ENCODE measurements at regions not wholly inside any gene's neighbourhood (a gene's known extent, or its start where the extent isn't known, plus 50 kb on each side); places are given as distances from the start of the nearest gene placed in this dataset.

GRCh38 chr1:101112051-101112780, 86.6 kb upstream of the DPH5 start:
- Mint-ChIP-seq H3K36me3 (ENCODE audit: low read depth) (peaks cover 24% of the 10 kb centered on the region), H3K4me1 (peaks cover 53% of the 10 kb centered on the region), H3K9me3 (peaks cover 26% of the 10 kb centered on the region), H3K4me3 (peak overlapping the region; percentile 58), H3K27ac (peak overlapping the region; percentile 91), H3K27me3 (no peaks in the 10 kb centered on the region)
- peak; percentile 90 for DNase-seq
- intact Hi-C loops (cut with micrococcal nuclease) = loop anchor here (1.0 to 2.0 kb wide), 3 partner anchors 9 to 31 kb away; no protein-coding TSS in a partner anchor

GRCh38 chr1:101111461-101111860, 85.9 kb upstream of the DPH5 start:
- H3K9me3 Mint-ChIP-seq = peaks cover 26% of the 10 kb centered on the region
- peaks cover 56% of the 10 kb centered on the region for H3K4me1 Mint-ChIP-seq
- peaks cover 24% of the 10 kb centered on the region for H3K36me3 Mint-ChIP-seq (ENCODE audit: low read depth)
- peak overlapping the region; percentile 58 for H3K4me3 Mint-ChIP-seq
- H3K27ac Mint-ChIP-seq = peak overlapping the region; percentile 91
- intact Hi-C loops (cut with micrococcal nuclease) = loop anchor here (2.0 kb wide), 1 partner anchor 17 kb away; no protein-coding TSS in a partner anchor
- DNase-seq = no peak
- no peaks in the 10 kb centered on the region for H3K27me3 Mint-ChIP-seq

GRCh38 chr1:101109791-101110190, 84.2 kb upstream of the DPH5 start:
- intact Hi-C loops (cut with micrococcal nuclease) = loop anchor here (2.0 kb wide), 1 partner anchor 19 kb away; no protein-coding TSS in a partner anchor
- H3K27ac Mint-ChIP-seq = no peak overlapping the region

GRCh38 chr1:101108111-101108500, 82.5 kb upstream of the DPH5 start:
- no peak overlapping the region for H3K27ac Mint-ChIP-seq

More at GRCh38 chr1:101109791-101110190, 84.2 kb upstream of the DPH5 start:
- no peak for DNase-seq
- Mint-ChIP-seq H3K4me1 (peaks cover 48% of the 10 kb centered on the region), H3K4me3 (no peak overlapping the region), H3K36me3 (ENCODE audit: low read depth) (peaks cover 25% of the 10 kb centered on the region), H3K9me3 (peaks cover 26% of the 10 kb centered on the region), H3K27me3 (no peaks in the 10 kb centered on the region)

GRCh38 chr1:101107496-101108110, 82.0 kb upstream of the DPH5 start:
- no peak for DNase-seq
- Mint-ChIP-seq H3K27ac (no peak overlapping the region), H3K4me3 (no peak overlapping the region), H3K27me3 (no peaks in the 10 kb centered on the region), H3K4me1 (peaks cover 39% of the 10 kb centered on the region), H3K36me3 (ENCODE audit: low read depth) (peaks cover 14% of the 10 kb centered on the region), H3K9me3 (peaks cover 17% of the 10 kb centered on the region)
- intact Hi-C loops (cut with micrococcal nuclease) = no loop called here

More at GRCh38 chr1:101108111-101108500, 82.5 kb upstream of the DPH5 start:
- peaks cover 18% of the 10 kb centered on the region for H3K9me3 Mint-ChIP-seq
- peaks cover 16% of the 10 kb centered on the region for H3K36me3 Mint-ChIP-seq (ENCODE audit: low read depth)
- intact Hi-C loops (cut with micrococcal nuclease) = no loop called here
- peaks cover 41% of the 10 kb centered on the region for H3K4me1 Mint-ChIP-seq
- DNase-seq = no peak
- H3K27me3 Mint-ChIP-seq = no peaks in the 10 kb centered on the region
- no peak overlapping the region for H3K4me3 Mint-ChIP-seq

GRCh38 chr1:101105877-101106276, 80.3 kb upstream of the DPH5 start:
- no peaks in the 10 kb centered on the region for H3K27me3 Mint-ChIP-seq
- intact Hi-C loops (cut with micrococcal nuclease) = no loop called here
- DNase-seq = no peak
- peaks cover 14% of the 10 kb centered on the region for H3K36me3 Mint-ChIP-seq (ENCODE audit: low read depth)
- no peak overlapping the region for H3K27ac Mint-ChIP-seq
- peaks cover 17% of the 10 kb centered on the region for H3K9me3 Mint-ChIP-seq
- no peak overlapping the region for H3K4me3 Mint-ChIP-seq
- peaks cover 27% of the 10 kb centered on the region for H3K4me1 Mint-ChIP-seq

- Mint-ChIP-seq H3K9me3 (peaks cover 4% of the 10 kb centered on the region), H3K27ac (no peak overlapping the region), H3K4me3 (no peak overlapping the region), H3K27me3 (no peaks in the 10 kb centered on the region), H3K4me1 (peaks cover 7% of the 10 kb centered on the region), H3K36me3 (ENCODE audit: low read depth) (peaks cover 5% of the 10 kb centered on the region)
- DNase-seq = no peak
- intact Hi-C loops (cut with micrococcal nuclease) = no loop called here
These were observed 77.0 kb upstream of the DPH5 start for GRCh38 chr1:101102426-101103156.

- H3K4me3 Mint-ChIP-seq = no peak overlapping the region
- H3K9me3 Mint-ChIP-seq = peaks cover 14% of the 10 kb centered on the region
- H3K4me1 Mint-ChIP-seq = peaks cover 4% of the 10 kb centered on the region
- no peak overlapping the region for H3K27ac Mint-ChIP-seq
- H3K27me3 Mint-ChIP-seq = no peaks in the 10 kb centered on the region
- intact Hi-C loops (cut with micrococcal nuclease) = no loop called here
- H3K36me3 Mint-ChIP-seq (ENCODE audit: low read depth) = peaks cover 7% of the 10 kb centered on the region
- no peak for DNase-seq
These were observed 75.8 kb upstream of the DPH5 start for GRCh38 chr1:101101360-101101759.

- intact Hi-C loops (cut with micrococcal nuclease) = no loop called here
- peaks cover 4% of the 10 kb centered on the region for H3K4me1 Mint-ChIP-seq
- peaks cover 16% of the 10 kb centered on the region for H3K9me3 Mint-ChIP-seq
- H3K36me3 Mint-ChIP-seq (ENCODE audit: low read depth) = peaks cover 5% of the 10 kb centered on the region
- H3K27me3 Mint-ChIP-seq = no peaks in the 10 kb centered on the region
- no peak overlapping the region for H3K4me3 Mint-ChIP-seq
- no peak overlapping the region for H3K27ac Mint-ChIP-seq
- DNase-seq = no peak
These were observed 75.1 kb upstream of the DPH5 start for GRCh38 chr1:101100674-101101073.

GRCh38 chr1:101098907-101099306, 73.3 kb upstream of the DPH5 start:
- intact Hi-C loops (cut with micrococcal nuclease) = no loop called here
- no peak overlapping the region for H3K4me3 Mint-ChIP-seq
- no peak for DNase-seq
- no peak overlapping the region for H3K27ac Mint-ChIP-seq
- H3K36me3 Mint-ChIP-seq (ENCODE audit: low read depth) = peaks cover 5% of the 10 kb centered on the region
- no peaks in the 10 kb centered on the region for H3K27me3 Mint-ChIP-seq
- H3K9me3 Mint-ChIP-seq = peaks cover 21% of the 10 kb centered on the region
- H3K4me1 Mint-ChIP-seq = peaks cover 4% of the 10 kb centered on the region

- peaks cover 21% of the 10 kb centered on the region for H3K9me3 Mint-ChIP-seq
- H3K36me3 Mint-ChIP-seq (ENCODE audit: low read depth) = peaks cover 5% of the 10 kb centered on the region
- no peak overlapping the region for H3K27ac Mint-ChIP-seq
- no peak overlapping the region for H3K4me3 Mint-ChIP-seq
- no peak for DNase-seq
- intact Hi-C loops (cut with micrococcal nuclease) = no loop called here
- peaks cover 4% of the 10 kb centered on the region for H3K4me1 Mint-ChIP-seq
- no peaks in the 10 kb centered on the region for H3K27me3 Mint-ChIP-seq
These were observed 72.7 kb upstream of the DPH5 start for GRCh38 chr1:101098327-101098726.

GRCh38 chr1:101089613-101090338, 64.2 kb upstream of the DPH5 start:
- no peak overlapping the region for H3K4me3 Mint-ChIP-seq
- intact Hi-C loops (cut with micrococcal nuclease) = loop anchor here (10.0 kb wide), 1 partner anchor 285 kb away; no protein-coding TSS in a partner anchor
- H3K27ac Mint-ChIP-seq = no peak overlapping the region
- H3K27me3 Mint-ChIP-seq = no peaks in the 10 kb centered on the region
- H3K4me1 Mint-ChIP-seq = peaks cover 23% of the 10 kb centered on the region
- H3K9me3 Mint-ChIP-seq = peaks cover 14% of the 10 kb centered on the region
- no peak for DNase-seq
- H3K36me3 Mint-ChIP-seq (ENCODE audit: low read depth) = peaks cover 21% of the 10 kb centered on the region

GRCh38 chr1:101088431-101088830, 62.8 kb upstream of the DPH5 start:
- H3K4me1 Mint-ChIP-seq = peaks cover 27% of the 10 kb centered on the region
- peaks cover 30% of the 10 kb centered on the region for H3K36me3 Mint-ChIP-seq (ENCODE audit: low read depth)
- peaks cover 15% of the 10 kb centered on the region for H3K9me3 Mint-ChIP-seq
- no peak for DNase-seq
- H3K4me3 Mint-ChIP-seq = no peak overlapping the region
- H3K27ac Mint-ChIP-seq = no peak overlapping the region
- intact Hi-C loops (cut with micrococcal nuclease) = loop anchor here (10.0 kb wide), 1 partner anchor 286 kb away; no protein-coding TSS in a partner anchor
- H3K27me3 Mint-ChIP-seq = no peaks in the 10 kb centered on the region
